ENCODE measurements at regions not wholly inside any gene's neighbourhood (a gene's known extent, or its start where the extent isn't known, plus 50 kb on each side); places are given as distances from the start of the nearest gene placed in this dataset.
"Not testable (repeated sequence)": the region's sequence is repeated elsewhere in the genome, so short reads cannot be mapped to it uniquely, and the experiment has no call there.

GRCh38 chr4:159871141-159871540, 768.3 kb downstream of the RAPGEF2 start:
- DNase-seq (ENCODE audit: low spot score in 2 of 2) (no peak), ATAC-seq (no peak)
- Mint-ChIP-seq H3K4me1 (no peaks in the 10 kb centered on the region), H3K36me3 (no peaks in the 10 kb centered on the region), H3K4me3 (no peak overlapping the region), H3K9me3 (peaks cover 16% of the 10 kb centered on the region), H3K27ac (no peak overlapping the region)

DNA sequence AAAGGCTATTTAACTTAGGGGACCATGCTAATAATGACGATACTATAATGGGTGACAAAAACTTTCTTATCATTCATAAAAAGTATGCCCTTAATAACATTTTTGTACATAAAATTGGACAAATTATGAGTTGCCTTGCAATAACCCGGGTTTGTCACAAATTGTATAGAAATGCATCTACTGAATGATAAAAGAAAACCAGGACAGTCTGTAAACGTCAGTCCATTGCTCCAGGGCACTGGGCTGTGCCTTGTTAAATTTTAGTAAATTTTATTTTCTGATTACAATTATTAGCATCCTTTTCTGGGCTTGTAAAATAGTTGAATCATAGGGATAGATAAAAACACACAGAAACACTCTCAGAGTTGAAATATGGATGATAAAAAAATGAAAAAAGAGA, 778.3 kb downstream of the RAPGEF2 start:
- DNase-seq (ENCODE audit: low spot score in 2 of 2): no peak
- H3K9me3 Mint-ChIP-seq: peaks cover 6% of the 10 kb centered on the region
- H3K4me3 Mint-ChIP-seq: no peak overlapping the region
- no peaks in the 10 kb centered on the region for H3K4me1 Mint-ChIP-seq
- ATAC-seq: no peak
- no peak overlapping the region for H3K27ac Mint-ChIP-seq
- H3K36me3 Mint-ChIP-seq: no peaks in the 10 kb centered on the region

DNA sequence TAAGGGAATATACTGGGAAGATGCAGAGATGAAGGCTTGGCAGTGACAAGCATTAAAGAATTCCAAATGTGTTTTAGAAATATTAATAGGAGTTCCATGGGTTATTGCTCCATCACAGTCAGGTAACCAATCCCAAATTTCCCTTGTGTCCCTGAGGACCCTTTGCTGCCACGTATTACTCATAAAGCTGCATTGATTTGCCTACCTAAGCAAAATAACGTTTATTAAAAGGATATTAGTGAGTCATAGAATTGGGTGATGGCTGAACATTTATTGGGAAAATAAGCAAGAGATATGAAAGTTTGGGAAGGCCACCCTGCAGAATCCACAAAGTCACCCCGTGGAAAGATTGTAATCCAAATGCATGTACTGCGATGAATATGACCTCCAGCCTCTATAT, 782.1 kb downstream of the RAPGEF2 start:
- ATAC-seq (no peak), DNase-seq (ENCODE audit: low spot score in 2 of 2) (no peak)
- H3K4me3 Mint-ChIP-seq: no peak overlapping the region
- H3K9me3 Mint-ChIP-seq: peaks cover 8% of the 10 kb centered on the region
- no peaks in the 10 kb centered on the region for H3K4me1 Mint-ChIP-seq
- H3K36me3 Mint-ChIP-seq: no peaks in the 10 kb centered on the region
- no peak overlapping the region for H3K27ac Mint-ChIP-seq

GRCh38 chr4:159899596-159899995, 796.7 kb downstream of the RAPGEF2 start:
- DNase-seq (ENCODE audit: low spot score in 2 of 2) (no peak), ATAC-seq (no peak)
- no peak overlapping the region for H3K27ac Mint-ChIP-seq
- peaks cover 13% of the 10 kb centered on the region for H3K9me3 Mint-ChIP-seq
- H3K4me3 Mint-ChIP-seq: no peak overlapping the region
- H3K4me1 Mint-ChIP-seq: no peaks in the 10 kb centered on the region
- no peaks in the 10 kb centered on the region for H3K36me3 Mint-ChIP-seq

GRCh38 chr4:159900562-159900961, 797.7 kb downstream of the RAPGEF2 start:
- no peak overlapping the region for H3K27ac Mint-ChIP-seq
- no peak overlapping the region for H3K4me3 Mint-ChIP-seq
- H3K36me3 Mint-ChIP-seq: no peaks in the 10 kb centered on the region
- ATAC-seq (no peak), DNase-seq (ENCODE audit: low spot score in 2 of 2) (no peak)
- H3K4me1 Mint-ChIP-seq: no peaks in the 10 kb centered on the region
- H3K9me3 Mint-ChIP-seq: peaks cover 9% of the 10 kb centered on the region

DNA sequence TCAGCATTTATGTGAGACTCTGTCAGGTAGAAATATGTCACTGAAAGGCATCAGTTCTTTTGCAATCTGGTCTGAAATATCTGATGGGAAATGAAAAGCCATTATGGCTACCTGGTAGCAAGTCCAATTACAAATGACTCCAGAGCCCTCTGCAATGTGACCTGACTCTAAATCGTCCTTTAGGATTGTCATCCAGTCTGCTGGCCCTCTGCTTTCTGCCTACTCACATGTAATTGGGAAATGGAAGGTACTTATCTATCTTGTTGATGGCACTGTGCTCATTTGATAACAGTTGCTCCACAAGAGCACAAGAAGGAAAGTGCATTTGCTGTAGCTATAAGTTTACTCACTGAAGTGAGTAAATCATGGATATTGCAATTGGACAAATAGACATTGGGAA, 799.8 kb downstream of the RAPGEF2 start:
- Mint-ChIP-seq H3K4me3 (no peak overlapping the region), H3K36me3 (no peaks in the 10 kb centered on the region), H3K27ac (no peak overlapping the region), H3K9me3 (peaks cover 7% of the 10 kb centered on the region), H3K4me1 (no peaks in the 10 kb centered on the region)
- ATAC-seq: no peak
- DNase-seq (ENCODE audit: low spot score in 2 of 2): no peak

DNA sequence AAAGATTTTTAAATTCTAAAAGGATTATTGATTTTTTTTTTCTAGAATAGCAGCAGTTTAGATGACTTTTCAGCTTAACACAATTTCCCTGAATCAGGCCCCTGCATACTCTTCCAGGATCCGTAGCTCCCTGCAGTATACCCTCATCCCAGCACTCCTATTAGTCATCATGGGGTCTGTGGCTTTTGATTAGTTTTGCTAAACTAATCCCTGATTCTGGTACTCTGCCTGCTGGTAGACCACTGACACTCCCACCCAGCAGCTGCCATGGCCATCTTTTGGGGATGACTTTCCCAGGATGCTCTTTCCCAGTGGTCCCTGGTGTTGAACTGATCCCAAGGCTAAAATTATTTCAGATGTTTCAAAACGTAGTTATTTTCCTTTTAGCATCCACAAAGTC, 802.0 kb downstream of the RAPGEF2 start:
- Mint-ChIP-seq H3K9me3 (peaks cover 2% of the 10 kb centered on the region), H3K4me3 (no peak overlapping the region), H3K27ac (no peak overlapping the region), H3K36me3 (no peaks in the 10 kb centered on the region), H3K4me1 (no peaks in the 10 kb centered on the region)
- ATAC-seq: no peak
- no peak for DNase-seq (ENCODE audit: low spot score in 2 of 2)

GRCh38 chr4:159906051-159906450, 803.2 kb downstream of the RAPGEF2 start:
- peaks cover 2% of the 10 kb centered on the region for H3K9me3 Mint-ChIP-seq
- DNase-seq (ENCODE audit: low spot score in 2 of 2): no peak
- H3K4me3 Mint-ChIP-seq: no peak overlapping the region
- H3K36me3 Mint-ChIP-seq: no peaks in the 10 kb centered on the region
- H3K27ac Mint-ChIP-seq: no peak overlapping the region
- H3K4me1 Mint-ChIP-seq: no peaks in the 10 kb centered on the region
- no peak for ATAC-seq

GRCh38 chr4:159906517-159906916, 803.6 kb downstream of the RAPGEF2 start:
- no peak overlapping the region for H3K27ac Mint-ChIP-seq
- H3K9me3 Mint-ChIP-seq: peaks cover 2% of the 10 kb centered on the region
- no peak for ATAC-seq
- H3K4me3 Mint-ChIP-seq: no peak overlapping the region
- no peaks in the 10 kb centered on the region for H3K36me3 Mint-ChIP-seq
- DNase-seq (ENCODE audit: low spot score in 2 of 2): no peak
- no peaks in the 10 kb centered on the region for H3K4me1 Mint-ChIP-seq

DNA sequence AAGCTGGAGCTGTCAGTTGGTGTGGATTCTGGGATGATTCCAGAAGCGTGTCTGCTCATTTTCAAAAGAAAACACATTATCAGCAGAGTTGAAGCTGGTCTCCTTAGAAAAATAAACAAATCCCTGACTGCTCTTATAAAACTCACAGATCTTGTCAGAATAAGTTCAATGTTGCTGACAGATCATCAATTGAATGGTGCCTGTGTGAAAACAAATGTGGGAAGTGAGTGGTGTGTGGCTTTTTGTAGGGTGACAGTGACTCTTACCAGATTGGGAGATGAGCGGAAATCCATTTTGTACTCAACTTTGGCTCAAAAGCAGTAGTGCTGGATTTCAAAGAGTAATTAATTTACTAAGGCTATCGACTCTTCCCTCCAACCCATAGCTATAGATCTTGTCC, 807.8 kb downstream of the RAPGEF2 start:
- Mint-ChIP-seq H3K36me3 (no peaks in the 10 kb centered on the region), H3K4me3 (no peak overlapping the region), H3K4me1 (no peaks in the 10 kb centered on the region), H3K9me3 (peaks cover 7% of the 10 kb centered on the region), H3K27ac (no peak overlapping the region)
- DNase-seq (ENCODE audit: low spot score in 2 of 2) (no peak), ATAC-seq (no peak)

DNA sequence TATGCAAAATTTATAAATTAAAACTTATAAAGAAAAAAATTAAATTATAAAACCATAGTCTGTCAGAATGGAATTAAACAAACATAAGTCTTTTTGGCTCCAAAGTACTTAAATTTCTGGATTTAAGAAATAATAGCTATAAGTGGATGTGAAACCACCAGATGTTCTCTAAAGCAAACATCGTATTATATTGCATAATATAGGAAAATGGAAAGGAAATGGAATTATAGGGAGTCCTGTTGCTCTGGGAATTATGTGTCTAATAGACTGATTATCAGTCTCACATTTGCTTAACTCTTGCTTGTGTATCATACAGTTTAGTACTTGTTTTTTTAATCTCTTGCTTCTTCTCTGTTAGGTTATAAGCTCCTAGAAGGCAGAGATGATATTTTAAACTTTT, 819.2 kb downstream of the RAPGEF2 start:
- Mint-ChIP-seq H3K9me3 (peaks cover 22% of the 10 kb centered on the region), H3K4me3 (no peak overlapping the region), H3K27ac (no peak overlapping the region), H3K4me1 (no peaks in the 10 kb centered on the region), H3K36me3 (no peaks in the 10 kb centered on the region)
- no peak for DNase-seq (ENCODE audit: low spot score in 2 of 2)
- no peak for ATAC-seq

DNA sequence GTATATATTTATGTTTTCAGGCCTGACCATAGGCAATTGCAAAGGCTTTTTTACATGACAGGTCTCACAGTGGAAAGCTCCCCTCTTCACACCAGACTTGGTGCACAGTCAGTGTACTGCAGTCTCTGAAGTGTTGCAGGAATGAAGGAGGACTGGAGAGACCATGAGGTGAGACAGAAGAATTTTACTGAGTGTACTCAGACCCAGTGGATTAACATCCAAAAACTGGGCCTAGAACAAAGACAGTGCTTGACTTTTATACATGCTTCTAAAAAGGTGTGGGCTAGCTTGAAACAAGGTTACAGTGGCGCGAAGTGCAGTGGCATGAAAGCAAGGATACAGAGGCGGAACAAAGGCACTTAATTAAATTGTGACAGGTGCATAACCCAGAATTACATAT, 822.9 kb downstream of the RAPGEF2 start:
- no peaks in the 10 kb centered on the region for H3K36me3 Mint-ChIP-seq
- peaks cover 10% of the 10 kb centered on the region for H3K9me3 Mint-ChIP-seq
- ATAC-seq (no peak), DNase-seq (ENCODE audit: low spot score in 2 of 2) (no peak)
- no peak overlapping the region for H3K27ac Mint-ChIP-seq
- no peak overlapping the region for H3K4me3 Mint-ChIP-seq
- H3K4me1 Mint-ChIP-seq: no peaks in the 10 kb centered on the region

GRCh38 chr4:159926871-159927270, 824.0 kb downstream of the RAPGEF2 start:
- no peak overlapping the region for H3K4me3 Mint-ChIP-seq
- no peak overlapping the region for H3K27ac Mint-ChIP-seq
- no peaks in the 10 kb centered on the region for H3K36me3 Mint-ChIP-seq
- H3K4me1 Mint-ChIP-seq: no peaks in the 10 kb centered on the region
- ATAC-seq (no peak), DNase-seq (ENCODE audit: low spot score in 2 of 2) (no peak)
- H3K9me3 Mint-ChIP-seq: peaks cover 9% of the 10 kb centered on the region

- H3K4me1 Mint-ChIP-seq: no peaks in the 10 kb centered on the region
- peaks cover 13% of the 10 kb centered on the region for H3K9me3 Mint-ChIP-seq
- ATAC-seq (no peak), DNase-seq (ENCODE audit: low spot score in 2 of 2) (no peak)
- no peak overlapping the region for H3K27ac Mint-ChIP-seq
- H3K4me3 Mint-ChIP-seq: no peak overlapping the region
- no peaks in the 10 kb centered on the region for H3K36me3 Mint-ChIP-seq
These were observed 824.9 kb downstream of the RAPGEF2 start for GRCh38 chr4:159927781-159928180.

- not testable (repeated sequence) for ATAC-seq; H3K36me3 Mint-ChIP-seq; DNase-seq (ENCODE audit: low spot score in 2 of 2)
These were observed 831.7 kb downstream of the RAPGEF2 start for GRCh38 chr4:159934602-159935001.

GRCh38 chr4:159937595-159937994, 834.7 kb downstream of the RAPGEF2 start:
- DNase-seq (ENCODE audit: low spot score in 2 of 2) (no peak), ATAC-seq (no peak)
- no peak overlapping the region for H3K27ac Mint-ChIP-seq
- no peak overlapping the region for H3K4me3 Mint-ChIP-seq
- H3K4me1 Mint-ChIP-seq: no peaks in the 10 kb centered on the region
- peaks cover 9% of the 10 kb centered on the region for H3K9me3 Mint-ChIP-seq
- no peaks in the 10 kb centered on the region for H3K36me3 Mint-ChIP-seq

More at GRCh38 chr4:159934602-159935001, 831.7 kb downstream of the RAPGEF2 start:
- H3K27ac Mint-ChIP-seq, H3K4me3 Mint-ChIP-seq, H3K4me1 Mint-ChIP-seq: not testable (repeated sequence)
- H3K9me3 Mint-ChIP-seq: peaks cover 14% of the 10 kb centered on the region

- not testable (repeated sequence) for DNase-seq (ENCODE audit: low spot score in 2 of 2); H3K9me3 Mint-ChIP-seq; H3K4me3 Mint-ChIP-seq; H3K27ac Mint-ChIP-seq; H3K36me3 Mint-ChIP-seq; ATAC-seq; H3K4me1 Mint-ChIP-seq
These were observed 836.8 kb downstream of the RAPGEF2 start for GRCh38 chr4:159939681-159940080.
